Sigmoid colon (tissue), 6 donors: ENCODE measurements at regions not wholly inside any gene's neighbourhood (a gene's known extent, or its start where the extent isn't known, plus 50 kb on each side); places are given as distances from the start of the nearest gene placed in this dataset.

ENCODE experiments used
- DNase-seq: peaks from one replicate; pipeline ENCODE4 v3.0.0-alpha.2; 2019
- H3K27ac ChIP-seq, 4 donors: fragments of 200-600 bp; sonication (generic); one replicate each; pipeline ENCODE4 v1.5.1; 2016 to 2019; ENCODE audit warnings: mild to moderate bottlenecking in 1 of 4
- H3K27me3 ChIP-seq, 3 donors: fragments of 200-600 bp; sonication (generic); one replicate each; pipeline ENCODE4 v1.5.1; 2019; ENCODE audit warnings: mild to moderate bottlenecking in 1 of 3
- H3K36me3 ChIP-seq, 4 donors: fragments of 200-600 bp; sonication (generic); one replicate each; pipeline ENCODE4 v1.5.1; 2016 to 2019
- H3K4me1 ChIP-seq, 4 donors: fragments of 200-600 bp; sonication (generic); one replicate each; pipeline ENCODE4 v1.5.1; 2017 to 2019
- H3K4me3 ChIP-seq, 4 donors: fragments of 200-600 bp; sonication (generic); one replicate each; pipeline ENCODE4 v1.5.1; 2017 to 2019; ENCODE audit warnings: mild to moderate bottlenecking in 2 of 4, moderate library complexity in 1 of 4
- H3K9me3 ChIP-seq, 4 donors: fragments of 200-600 bp in 3 of 4; sonication (generic) in 3 of 4; one replicate each; pipeline versions ENCODE4 v1.5.1 to v1.6.1; 2013 to 2019
- CTCF ChIP-seq, 4 experiments: fragments of 450-650 bp in 3 of 4; fragments of 200-600 bp in 1 of 4; IDR thresholded peaks; one replicate each; pipeline ENCODE4 v1.5.1; 2016 to 2019; ENCODE audit warnings: antibody characterized with exemption in 4 of 4, mild to moderate bottlenecking in 3 of 4, moderate library complexity in 2 of 4
- EP300 ChIP-seq, 4 donors: sonication (generic); formaldehyde crosslinking; IDR thresholded peaks; one replicate each; pipeline ENCODE4 v1.6.1; 2017; ENCODE audit warnings: antibody characterized with exemption in 4 of 4
- POLR2A ChIP-seq, 2 donors: fragments of 450-650 bp; IDR thresholded peaks; one replicate each; pipeline ENCODE4 v1.6.1; 2016; ENCODE audit warnings: antibody characterized with exemption in 2 of 2, mild to moderate bottlenecking in 2 of 2, moderate library complexity in 2 of 2
- POLR2AphosphoS5 ChIP-seq, 4 donors: sonication (generic); formaldehyde crosslinking; IDR thresholded peaks; one replicate each; pipeline ENCODE4 v1.6.1; 2017; ENCODE audit warnings: antibody characterized with exemption in 4 of 4
- WGBS, 2 donors: extraction: QIAGEN DNeasy Blood & Tissue Kit; methylation state at CpG; one replicate each; pipeline ENCODE4 v1.1.7; 2013; 5-methylcytosine and 5-hydroxymethylcytosine counted together
- intact Hi-C: fragments of 100-400 bp; cut with DNase I; formaldehyde crosslinking; loops from one replicate; pipeline ENCODE4 v1.15.1; 2023
- small RNA-seq, 3 donors: library from RNA; depleted of rRNA; stranded (forward); fragments of <200 nt; gene quantifications; one replicate each; pipeline ENCODE3, GENCODE V24; 2016
- donor health status: healthy with polysubstance abuse.
- donor health status: healthy.

GRCh38 chr5:35281613-35282012, 51.3 kb upstream of the PRLR start:
- no peak for DNase-seq
- Histone ChIP-seq H3K4me1 (no peaks in the 10 kb centered on the region), H3K27ac (no peak overlapping the region), H3K9me3 (peaks cover 0 to 2% (median under 1%) of the 10 kb centered on the region in 4 donors), H3K36me3 (no peaks in the 10 kb centered on the region), H3K4me3 (no peak overlapping the region), H3K27me3 (no peaks in the 10 kb centered on the region)
- intact Hi-C loops = no loop called here
- 58 to 65% methylated on average over 2 of the region's 2 CpGs for WGBS, 2 donors
- TF ChIP-seq POLR2AphosphoS5 (IDR thresholded peaks at IDR 0.05) (no peak), EP300 (IDR thresholded peaks at IDR 0.05) (no peak), POLR2A (IDR thresholded peaks at IDR 0.05) (no peak), CTCF (IDR thresholded peaks at IDR 0.05) (no peak)

Small RNAs in the stretch of these regions (small RNA-seq; reads per million reads assigned to genes)
- 0 reads per million in 3 donors for gene RF00012
